ENCODE measurements at regions not wholly inside any gene's neighbourhood (a gene's known extent, or its start where the extent isn't known, plus 50 kb on each side); places are given as distances from the start of the nearest gene placed in this dataset.

DNA sequence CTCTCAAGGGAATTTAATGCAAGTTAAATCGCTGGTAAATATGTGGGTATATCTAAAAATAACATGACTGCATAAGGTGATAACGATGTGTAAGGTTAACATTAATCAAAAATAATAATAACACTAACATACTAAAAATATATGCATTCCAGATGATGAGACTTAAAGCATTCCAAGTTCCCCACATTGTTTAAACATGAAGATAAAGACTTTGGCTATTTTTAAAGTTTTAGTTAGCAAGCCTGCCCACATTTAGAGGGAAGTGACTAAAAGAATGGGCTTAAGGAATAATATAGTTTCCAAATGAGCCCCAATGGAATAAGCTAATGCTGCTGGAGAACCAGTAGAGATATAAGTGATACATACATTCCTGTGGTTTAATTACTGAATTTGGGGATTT is 941.3 kb downstream of the TBC1D32 start:
- Histone ChIP-seq H3K79me2 (ENCODE audit: insufficient read depth, low read length) (no peaks in the 10 kb centered on the region), H3K14ac (ENCODE audit: insufficient read depth, low read length) (no peak overlapping the region), H3K79me1 (ENCODE audit: insufficient read depth, low read depth, low read length, poor library complexity, severe bottlenecking) (no peaks in the 10 kb centered on the region), H4K8ac (replicated peaks; ENCODE audit: insufficient read length, low read depth, low read length) (no peak overlapping the region), H4K20me1 (ENCODE audit: control insufficient read depth, insufficient read depth, insufficient read length) (no peaks in the 10 kb centered on the region), H2BK20ac (ENCODE audit: low read depth, low read length, poor library complexity, severe bottlenecking) (no peak overlapping the region), H3T11ph (ENCODE audit: low read length) (no peak overlapping the region), H3K4ac (ENCODE audit: low read depth, low read length) (no peak overlapping the region), H3K27me3 (ENCODE audit: insufficient read depth, low read length) (no peaks in the 10 kb centered on the region), H3K4me1 (ENCODE audit: insufficient read depth, low read length) (no peaks in the 10 kb centered on the region), H2BK15ac (ENCODE audit: low read depth, low read length) (no peak overlapping the region), H2AK5ac (ENCODE audit: insufficient read length, low read length) (no peak overlapping the region), H3K9me3 (ENCODE audit: control insufficient read depth, low read depth, low read length) (no peaks in the 10 kb centered on the region), H3K27ac (ENCODE audit: insufficient read length, low read depth, low read length) (no peak overlapping the region), H3K56ac (ENCODE audit: insufficient read length, low read depth, low read length) (no peak overlapping the region), H3K23ac (ENCODE audit: insufficient read length, low read depth, low read length) (no peak overlapping the region), H2BK12ac (ENCODE audit: insufficient read length, low read depth, low read length) (no peak overlapping the region), H4K91ac (ENCODE audit: insufficient read length, low read depth, low read length) (no peak overlapping the region), H2BK120ac (ENCODE audit: low read depth, low read length, poor library complexity, severe bottlenecking) (no peak overlapping the region), H3K23me2 (ENCODE audit: insufficient read length, low read depth, low read length, poor library complexity, severe bottlenecking) (no peaks in the 10 kb centered on the region), H3K9ac (ENCODE audit: extremely low read depth, insufficient read length, low read length) (no peak overlapping the region), H3K18ac (ENCODE audit: insufficient read length, low read depth, low read length) (no peak overlapping the region), H3K4me2 (ENCODE audit: insufficient read depth, insufficient read length, low read length) (no peak overlapping the region), H2BK5ac (ENCODE audit: insufficient read length, low read length) (no peak overlapping the region), H4K5ac (ENCODE audit: insufficient read length, low read depth, low read length) (no peak overlapping the region), H2AFZ (ENCODE audit: low read length) (no peak overlapping the region)
- Mint-ChIP-seq H3K27ac (no peak overlapping the region), H3K9me3 (no peaks in the 10 kb centered on the region), H3K4me1 (no peaks in the 10 kb centered on the region), H3K27me3 (ENCODE audit: low read depth) (no peaks in the 10 kb centered on the region), H3K36me3 (ENCODE audit: insufficient read depth in 1 of 3, low read depth in 3 of 3) (no peaks in the 10 kb centered on the region), H3K4me3 (no peak overlapping the region)
- no peak for DNase-seq
- TF ChIP-seq, protein P1, sequence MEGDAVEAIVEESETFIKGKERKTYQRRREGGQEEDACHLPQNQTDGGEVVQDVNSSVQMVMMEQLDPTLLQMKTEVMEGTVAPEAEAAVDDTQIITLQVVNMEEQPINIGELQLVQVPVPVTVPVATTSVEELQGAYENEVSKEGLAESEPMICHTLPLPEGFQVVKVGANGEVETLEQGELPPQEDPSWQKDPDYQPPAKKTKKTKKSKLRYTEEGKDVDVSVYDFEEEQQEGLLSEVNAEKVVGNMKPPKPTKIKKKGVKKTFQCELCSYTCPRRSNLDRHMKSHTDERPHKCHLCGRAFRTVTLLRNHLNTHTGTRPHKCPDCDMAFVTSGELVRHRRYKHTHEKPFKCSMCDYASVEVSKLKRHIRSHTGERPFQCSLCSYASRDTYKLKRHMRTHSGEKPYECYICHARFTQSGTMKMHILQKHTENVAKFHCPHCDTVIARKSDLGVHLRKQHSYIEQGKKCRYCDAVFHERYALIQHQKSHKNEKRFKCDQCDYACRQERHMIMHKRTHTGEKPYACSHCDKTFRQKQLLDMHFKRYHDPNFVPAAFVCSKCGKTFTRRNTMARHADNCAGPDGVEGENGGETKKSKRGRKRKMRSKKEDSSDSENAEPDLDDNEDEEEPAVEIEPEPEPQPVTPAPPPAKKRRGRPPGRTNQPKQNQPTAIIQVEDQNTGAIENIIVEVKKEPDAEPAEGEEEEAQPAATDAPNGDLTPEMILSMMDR (conservative IDR thresholded peaks at IDR 0.05) = no peak
- no CpG with 5 or more reads among the region's 2 CpGs for WGBS (ENCODE audit: extremely low coverage, insufficient read length, low lambda C conversion rate)

Data from H9 (cell line).